ENCODE measurements at regions not wholly inside any gene's neighbourhood (a gene's known extent, or its start where the extent isn't known, plus 50 kb on each side); places are given as distances from the start of the nearest gene placed in this dataset.
A peak's percentile ranks its signal among the peaks of the same experiment; 100 is the strongest.

DNA sequence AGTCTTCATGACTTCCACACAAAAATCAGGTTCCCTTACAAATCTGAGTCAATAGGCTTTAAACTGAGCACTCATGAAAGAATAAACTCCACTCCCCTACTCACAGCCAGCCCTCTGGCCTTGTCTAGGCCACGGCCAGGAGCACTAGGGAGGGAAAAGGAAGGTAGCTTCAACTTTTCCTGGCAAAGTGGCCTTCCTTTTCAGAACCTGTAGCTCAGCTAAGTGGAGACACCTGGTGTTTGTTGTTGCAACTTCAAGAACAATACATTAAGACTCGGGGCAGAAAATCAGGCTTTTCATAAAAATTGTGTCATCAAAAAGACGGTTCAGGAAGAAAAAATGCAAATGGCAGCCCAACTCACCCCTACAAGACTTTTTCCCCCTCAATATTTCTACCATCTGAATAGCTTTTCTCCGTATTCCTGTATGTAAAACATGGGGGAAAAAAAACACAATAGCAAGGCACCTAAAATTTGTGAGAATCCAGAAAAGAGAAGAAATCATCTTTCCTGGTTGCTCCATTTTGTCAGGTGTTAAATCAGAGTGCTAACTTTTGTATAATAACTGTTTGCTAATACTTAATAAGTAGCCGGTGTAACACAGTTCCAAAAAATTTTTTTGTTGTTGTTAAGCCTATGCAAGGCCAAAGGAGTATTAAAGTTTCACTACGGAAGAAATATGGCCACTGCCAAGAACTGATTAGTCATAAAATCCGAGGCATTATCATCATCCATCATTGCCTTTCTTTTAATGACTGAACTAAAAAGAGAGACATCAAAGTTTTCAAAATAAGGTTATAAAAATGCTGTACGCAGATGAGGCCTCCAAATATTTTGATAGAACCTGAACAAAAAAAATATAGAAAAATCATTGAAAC, 66.2 kb upstream of the ARID5B start:
- DNase-seq (no peak), ATAC-seq (peak in 1 of 2 donors; percentile 49)
- Histone ChIP-seq H3K4me3 (peak overlapping the region in 1 of 4 donors; percentile 8), H3K9me3 (no peaks in the 10 kb centered on the region), H3K27me3 (no peaks in the 10 kb centered on the region), H3K36me3 (no peaks in the 10 kb centered on the region), H3K4me1 (peaks cover 25 to 26% of the 10 kb centered on the region in 2 donors), H3K27ac (peak overlapping the region in 2 of 4 donors; percentile 53 to 72)
- intact Hi-C loops (cut with DNase I; ENCODE audit: low total_unique reads) (no loop called here), in situ Hi-C loops (cut with MboI; ENCODE audit: low sequenced_read_pairs in 4 of 4) (no loop called here)
- TF ChIP-seq, protein P1, sequence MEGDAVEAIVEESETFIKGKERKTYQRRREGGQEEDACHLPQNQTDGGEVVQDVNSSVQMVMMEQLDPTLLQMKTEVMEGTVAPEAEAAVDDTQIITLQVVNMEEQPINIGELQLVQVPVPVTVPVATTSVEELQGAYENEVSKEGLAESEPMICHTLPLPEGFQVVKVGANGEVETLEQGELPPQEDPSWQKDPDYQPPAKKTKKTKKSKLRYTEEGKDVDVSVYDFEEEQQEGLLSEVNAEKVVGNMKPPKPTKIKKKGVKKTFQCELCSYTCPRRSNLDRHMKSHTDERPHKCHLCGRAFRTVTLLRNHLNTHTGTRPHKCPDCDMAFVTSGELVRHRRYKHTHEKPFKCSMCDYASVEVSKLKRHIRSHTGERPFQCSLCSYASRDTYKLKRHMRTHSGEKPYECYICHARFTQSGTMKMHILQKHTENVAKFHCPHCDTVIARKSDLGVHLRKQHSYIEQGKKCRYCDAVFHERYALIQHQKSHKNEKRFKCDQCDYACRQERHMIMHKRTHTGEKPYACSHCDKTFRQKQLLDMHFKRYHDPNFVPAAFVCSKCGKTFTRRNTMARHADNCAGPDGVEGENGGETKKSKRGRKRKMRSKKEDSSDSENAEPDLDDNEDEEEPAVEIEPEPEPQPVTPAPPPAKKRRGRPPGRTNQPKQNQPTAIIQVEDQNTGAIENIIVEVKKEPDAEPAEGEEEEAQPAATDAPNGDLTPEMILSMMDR (IDR thresholded peaks at IDR 0.05 in 4 of 5, conservative IDR thresholded peaks at IDR 0.05 in 1 of 5), result peak in 2 of 5 experiments; percentile 23 to 35
- TF ChIP-seq POLR2A (IDR thresholded peaks at IDR 0.05), result no peak

DNA sequence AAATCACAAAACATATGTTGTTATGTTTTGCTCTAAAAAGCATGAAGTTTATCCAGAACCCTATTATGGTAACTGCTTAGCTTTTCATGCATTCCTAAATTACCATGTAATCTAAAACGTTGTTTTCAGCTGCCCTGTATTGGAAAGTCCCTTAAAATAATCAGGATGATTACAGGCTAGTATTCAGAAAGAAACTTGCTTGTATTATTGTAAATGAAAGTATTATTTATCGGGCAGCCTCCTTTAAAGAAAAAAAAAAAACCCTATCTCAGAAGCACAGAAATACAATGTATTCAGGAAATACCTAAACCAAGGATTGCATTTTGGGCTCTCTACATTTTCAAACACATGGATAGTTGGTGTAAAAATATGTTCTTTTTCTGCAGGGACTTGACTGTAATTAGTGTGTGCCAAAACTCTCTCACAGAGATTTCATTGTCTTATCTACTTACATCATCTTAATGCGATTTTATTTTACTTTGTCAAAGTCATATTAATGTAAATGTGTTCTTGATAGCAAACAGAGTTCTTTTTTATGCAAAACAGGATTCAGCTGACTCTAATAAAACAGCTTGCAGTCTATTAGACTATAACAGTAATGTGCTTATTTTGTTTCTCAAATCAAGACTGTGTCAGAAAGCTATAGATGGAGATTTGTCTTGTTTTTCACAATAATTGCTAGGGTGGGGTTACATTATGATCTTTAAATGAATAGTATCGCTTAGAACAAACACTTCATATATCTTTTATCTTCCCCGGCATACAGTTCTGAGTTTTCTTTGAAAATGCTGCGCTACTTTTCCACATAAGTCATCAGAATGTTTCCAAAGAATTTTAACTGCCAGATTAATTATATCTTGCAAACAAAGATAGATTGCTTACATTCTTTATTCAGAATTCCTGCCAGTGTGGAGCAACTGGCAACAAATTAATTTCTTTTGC, 65.3 kb upstream of the ARID5B start:
- DNase-seq (no peak), ATAC-seq (no peak)
- no peaks in the 10 kb centered on the region for H3K27me3 ChIP-seq
- H3K27ac ChIP-seq, result peak overlapping the region in 3 of 4 donors; percentile 3 to 72 (median 53)
- H3K9me3 ChIP-seq, result no peaks in the 10 kb centered on the region
- intact Hi-C loops (cut with DNase I; ENCODE audit: low total_unique reads) (no loop called here), in situ Hi-C loops (cut with MboI; ENCODE audit: low sequenced_read_pairs in 4 of 4) (no loop called here)
- peak overlapping the region in 2 of 4 donors; percentile 8 to 15 for H3K4me3 ChIP-seq
- H3K4me1 ChIP-seq, result peaks cover 25 to 26% of the 10 kb centered on the region in 2 donors
- no peaks in the 10 kb centered on the region for H3K36me3 ChIP-seq
- TF ChIP-seq, protein P1 (IDR thresholded peaks at IDR 0.05 in 4 of 5, conservative IDR thresholded peaks at IDR 0.05 in 1 of 5), result no peak
- TF ChIP-seq POLR2A (IDR thresholded peaks at IDR 0.05), result no peak

DNA sequence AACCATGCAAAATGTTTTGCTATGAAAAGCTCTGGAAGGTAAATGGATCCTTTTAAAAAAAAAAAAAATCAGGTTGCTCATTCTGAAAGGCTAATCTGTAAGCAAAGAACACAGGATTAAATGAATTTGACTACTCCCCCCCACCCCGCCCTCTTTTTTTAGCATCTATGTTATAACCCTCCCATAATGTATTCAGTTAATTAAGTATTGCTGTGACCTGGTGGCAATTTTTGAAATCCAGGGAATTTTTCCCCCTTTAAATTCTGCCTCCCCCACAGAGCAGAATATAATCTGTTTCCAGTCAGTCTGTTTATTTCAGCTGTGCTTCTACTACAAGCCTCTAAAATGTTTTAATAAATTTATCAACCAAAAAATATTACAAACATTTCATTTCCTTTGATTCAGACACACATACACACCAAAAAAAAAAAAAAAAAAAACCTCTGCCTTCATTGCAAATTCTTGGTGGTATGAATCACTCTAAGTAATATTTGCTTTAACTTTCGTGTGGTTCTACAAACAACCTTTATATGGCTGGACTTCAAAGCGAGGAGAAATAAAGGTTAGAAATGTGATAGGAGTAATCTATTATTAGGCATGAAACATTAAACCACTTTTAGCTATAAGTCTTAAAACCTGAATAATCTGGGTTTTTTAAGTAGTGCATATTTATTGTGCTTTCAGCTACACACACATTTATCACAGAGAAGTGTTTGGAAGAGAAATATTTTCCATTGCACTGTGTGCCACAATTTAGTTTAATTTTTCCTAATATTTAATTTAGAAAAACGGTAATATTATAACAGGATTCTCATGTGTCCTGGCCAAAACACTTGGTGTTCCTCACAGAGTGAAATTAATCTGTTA, 64.4 kb upstream of the ARID5B start:
- in situ Hi-C loops (cut with MboI; ENCODE audit: low sequenced_read_pairs in 4 of 4), result no loop called here
- H3K27me3 ChIP-seq, result no peaks in the 10 kb centered on the region
- TF ChIP-seq POLR2A (IDR thresholded peaks at IDR 0.05), result no peak
- peak overlapping the region in 3 of 4 donors; percentile 10 to 19 (median 15) for H3K4me3 ChIP-seq
- no peaks in the 10 kb centered on the region for H3K9me3 ChIP-seq
- intact Hi-C loops (cut with DNase I; ENCODE audit: low total_unique reads), result no loop called here
- H3K36me3 ChIP-seq, result no peaks in the 10 kb centered on the region
- peaks cover 25 to 26% of the 10 kb centered on the region in 2 donors for H3K4me1 ChIP-seq
- DNase-seq (no peak), ATAC-seq (peak; percentile 73)
- peak overlapping the region; percentile 32 to 72 (median 42) for H3K27ac ChIP-seq

DNA sequence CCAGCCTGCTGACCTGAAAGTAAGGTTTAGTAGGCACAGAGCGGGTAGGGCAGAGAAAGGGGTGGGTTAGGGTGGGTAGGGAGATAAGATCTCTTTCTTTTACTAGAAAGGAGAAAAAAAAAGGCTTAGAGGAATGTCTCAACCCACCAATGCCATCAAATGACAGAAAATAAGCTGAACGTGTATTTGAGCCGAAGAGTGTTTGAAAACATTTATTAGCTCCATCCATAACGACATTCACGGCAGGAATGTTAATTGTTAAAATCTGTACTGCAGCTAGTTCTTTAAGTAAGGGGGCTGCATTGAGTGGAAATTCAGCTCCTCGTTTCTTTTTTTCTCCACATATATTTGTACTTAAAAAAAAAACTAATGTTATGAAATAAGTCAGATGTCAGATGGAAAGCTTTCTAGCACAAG, 63.7 kb upstream of the ARID5B start:
- Histone ChIP-seq H3K27me3 (no peaks in the 10 kb centered on the region), H3K36me3 (no peaks in the 10 kb centered on the region), H3K27ac (peak overlapping the region; percentile 32 to 72 (median 42)), H3K4me3 (peak overlapping the region in 2 of 4 donors; percentile 10 to 19), H3K4me1 (peaks cover 25 to 26% of the 10 kb centered on the region in 2 donors), H3K9me3 (no peaks in the 10 kb centered on the region)
- intact Hi-C loops (cut with DNase I; ENCODE audit: low total_unique reads) (no loop called here), in situ Hi-C loops (cut with MboI; ENCODE audit: low sequenced_read_pairs in 4 of 4) (no loop called here)
- TF ChIP-seq POLR2A (IDR thresholded peaks at IDR 0.05), result no peak
- no peak for DNase-seq
- ATAC-seq, result no peak

DNA sequence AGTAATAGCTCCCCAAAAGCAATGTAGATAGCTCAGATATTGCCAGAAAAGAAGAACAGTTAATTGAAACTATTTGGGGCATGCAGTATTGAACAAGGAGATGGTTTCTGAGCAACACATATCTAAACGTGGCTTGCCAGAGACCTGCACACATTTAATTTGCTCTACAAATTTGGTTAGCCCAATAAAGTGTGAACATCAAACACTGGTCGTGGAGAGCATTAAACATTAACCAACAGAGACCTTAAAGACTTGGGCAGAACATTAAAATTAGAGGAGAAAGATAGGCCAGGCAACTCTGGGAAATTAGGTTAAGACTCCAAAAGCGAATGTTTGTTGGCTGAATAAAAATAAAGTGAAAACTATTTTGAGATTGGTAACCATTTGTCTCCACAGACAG, 61.6 kb upstream of the ARID5B start:
- intact Hi-C loops (cut with DNase I; ENCODE audit: low total_unique reads), result no loop called here
- DNase-seq (no peak), ATAC-seq (no peak)
- H3K4me1 ChIP-seq, result peaks cover 25 to 26% of the 10 kb centered on the region in 2 donors
- in situ Hi-C loops (cut with MboI; ENCODE audit: low sequenced_read_pairs in 4 of 4), result no loop called here
- no peak overlapping the region for H3K27ac ChIP-seq
- H3K9me3 ChIP-seq, result no peaks in the 10 kb centered on the region
- H3K27me3 ChIP-seq, result no peaks in the 10 kb centered on the region
- no peaks in the 10 kb centered on the region for H3K36me3 ChIP-seq
- TF ChIP-seq, protein P1 (IDR thresholded peaks at IDR 0.05 in 4 of 5, conservative IDR thresholded peaks at IDR 0.05 in 1 of 5), result no peak
- no peak for TF ChIP-seq POLR2A (IDR thresholded peaks at IDR 0.05)
- H3K4me3 ChIP-seq, result no peak overlapping the region

Data from gastrocnemius medialis (tissue), 4 donors.